ENCODE measurements at regions not wholly inside any gene's neighbourhood (a gene's known extent, or its start where the extent isn't known, plus 50 kb on each side); places are given as distances from the start of the nearest gene placed in this dataset.

DNA sequence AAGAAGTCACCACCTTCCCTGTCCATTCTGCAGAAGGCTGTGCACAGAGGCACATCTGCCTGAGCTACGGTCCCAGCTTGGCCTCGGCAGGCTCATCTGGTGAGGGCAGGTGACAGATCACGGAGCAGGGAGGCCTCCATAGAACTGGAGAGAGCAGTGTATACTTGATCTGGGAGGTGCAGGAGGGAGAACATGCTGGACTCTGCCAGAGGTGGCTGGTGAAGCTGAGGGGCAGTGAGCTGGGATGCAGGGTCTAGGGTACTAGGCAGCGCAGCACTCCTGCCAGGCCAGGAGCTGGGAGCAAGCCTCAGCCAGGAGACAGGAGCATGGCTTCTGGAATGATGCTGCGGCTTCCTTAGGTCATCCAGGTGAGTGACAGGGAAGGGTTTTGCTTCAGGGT lies 553.0 kb downstream of the TCERG1L start:
- peak in 1 of 3 donors; percentile 12 for DNase-seq

DNA sequence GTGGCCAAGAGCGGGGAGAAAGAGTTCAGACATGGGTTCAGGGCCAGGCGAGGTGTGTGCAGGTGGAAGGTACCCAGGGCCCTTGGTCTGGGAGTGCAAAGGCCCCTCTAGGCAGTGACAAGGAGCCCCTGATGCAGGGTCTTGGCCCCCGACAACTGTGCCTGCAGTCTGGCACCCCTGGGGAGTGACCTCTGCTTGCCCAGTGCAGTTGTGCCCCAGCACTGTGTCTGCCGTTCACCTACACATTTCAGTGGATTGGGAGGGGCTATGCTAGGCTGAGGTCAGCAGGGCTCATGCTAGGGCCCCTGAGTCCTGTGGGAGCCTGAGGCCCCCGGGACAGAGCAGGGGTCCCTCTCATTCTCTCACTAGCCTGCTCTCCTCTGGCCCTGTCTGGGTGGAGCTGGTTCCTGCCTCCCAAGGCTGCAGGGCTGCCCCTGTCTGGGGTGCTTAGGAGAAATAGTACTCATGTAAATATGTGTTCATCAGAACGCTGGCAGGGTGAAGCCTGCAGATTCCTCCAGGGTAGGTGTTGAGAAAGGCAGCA lies 550.4 kb downstream of the TCERG1L start:
- H3K9me3 ChIP-seq, result peaks cover 9% of the 10 kb centered on the region
- intact Hi-C loops (cut with DNase I, micrococcal nuclease), result no loop called here
- ATAC-seq (no peak), DNase-seq (peak in 1 of 3 donors; percentile 4)
- no peaks in the 10 kb centered on the region for H3K4me1 ChIP-seq (ENCODE audit: low read depth)
- TF ChIP-seq, protein P1, sequence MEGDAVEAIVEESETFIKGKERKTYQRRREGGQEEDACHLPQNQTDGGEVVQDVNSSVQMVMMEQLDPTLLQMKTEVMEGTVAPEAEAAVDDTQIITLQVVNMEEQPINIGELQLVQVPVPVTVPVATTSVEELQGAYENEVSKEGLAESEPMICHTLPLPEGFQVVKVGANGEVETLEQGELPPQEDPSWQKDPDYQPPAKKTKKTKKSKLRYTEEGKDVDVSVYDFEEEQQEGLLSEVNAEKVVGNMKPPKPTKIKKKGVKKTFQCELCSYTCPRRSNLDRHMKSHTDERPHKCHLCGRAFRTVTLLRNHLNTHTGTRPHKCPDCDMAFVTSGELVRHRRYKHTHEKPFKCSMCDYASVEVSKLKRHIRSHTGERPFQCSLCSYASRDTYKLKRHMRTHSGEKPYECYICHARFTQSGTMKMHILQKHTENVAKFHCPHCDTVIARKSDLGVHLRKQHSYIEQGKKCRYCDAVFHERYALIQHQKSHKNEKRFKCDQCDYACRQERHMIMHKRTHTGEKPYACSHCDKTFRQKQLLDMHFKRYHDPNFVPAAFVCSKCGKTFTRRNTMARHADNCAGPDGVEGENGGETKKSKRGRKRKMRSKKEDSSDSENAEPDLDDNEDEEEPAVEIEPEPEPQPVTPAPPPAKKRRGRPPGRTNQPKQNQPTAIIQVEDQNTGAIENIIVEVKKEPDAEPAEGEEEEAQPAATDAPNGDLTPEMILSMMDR (IDR thresholded peaks at IDR 0.05), result no peak
- H3K36me3 ChIP-seq (ENCODE audit: low read depth), result no peaks in the 10 kb centered on the region
- no peak overlapping the region for H3K4me3 ChIP-seq

More for the DNA sequence above, 553.0 kb downstream of the TCERG1L start:
- Histone ChIP-seq H3K36me3 (ENCODE audit: low read depth) (no peaks in the 10 kb centered on the region), H3K4me3 (no peak overlapping the region), H3K9me3 (peaks cover 11% of the 10 kb centered on the region), H3K4me1 (ENCODE audit: low read depth) (no peaks in the 10 kb centered on the region)
- ATAC-seq, result no peak
- intact Hi-C loops (cut with DNase I, micrococcal nuclease), result no loop called here
- TF ChIP-seq, protein P1 (IDR thresholded peaks at IDR 0.05), result no peak

DNA sequence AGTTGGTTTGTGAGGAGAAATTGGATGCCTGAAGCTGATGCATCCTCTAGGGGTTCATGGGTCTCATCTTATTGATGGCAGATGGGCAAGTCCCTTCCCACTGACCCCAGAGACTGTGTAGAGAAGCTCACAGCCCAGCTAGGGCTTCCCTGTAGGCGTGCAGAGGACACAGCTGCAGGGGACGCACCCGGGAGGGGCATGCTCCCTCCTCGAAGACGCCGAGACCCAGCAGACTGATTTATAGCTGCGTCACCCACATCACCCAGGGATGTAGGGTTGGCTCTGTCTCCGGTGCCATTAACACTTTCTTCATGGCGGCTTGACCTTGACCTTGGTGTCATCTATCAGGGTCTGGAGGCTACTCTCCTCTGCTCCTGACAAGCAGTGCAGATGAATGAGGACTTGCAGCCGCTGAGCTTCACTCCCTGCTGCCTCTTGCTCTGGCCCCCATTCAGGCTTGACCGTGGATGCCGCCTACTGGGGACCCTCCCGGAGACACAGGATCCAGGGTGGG lies 549.7 kb downstream of the TCERG1L start:
- no peak overlapping the region for H3K4me3 ChIP-seq
- ATAC-seq, result no peak

DNA sequence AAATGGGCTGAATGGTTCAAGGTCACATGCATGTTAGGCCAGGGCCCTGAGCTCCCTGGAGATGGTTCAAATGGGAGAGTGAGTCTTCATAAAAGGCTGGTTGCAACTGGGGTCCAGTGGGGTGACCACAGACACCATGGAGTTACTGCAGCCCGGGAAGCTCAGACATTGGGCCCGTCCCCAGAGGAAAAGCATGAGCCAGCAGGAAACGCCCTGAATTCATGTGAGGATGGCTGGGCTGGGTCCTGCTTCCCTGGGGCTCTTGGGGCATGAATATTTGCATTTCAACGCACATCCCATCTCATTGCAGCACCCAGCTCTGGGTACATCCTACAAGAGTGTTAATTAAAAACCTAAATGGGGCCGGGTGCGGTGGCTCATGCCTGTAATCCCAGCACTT lies 549.0 kb downstream of the TCERG1L start:
- Histone ChIP-seq H3K9me3 (peaks cover 15% of the 10 kb centered on the region), H3K4me3 (no peak overlapping the region), H3K36me3 (ENCODE audit: low read depth) (no peaks in the 10 kb centered on the region), H3K4me1 (ENCODE audit: low read depth) (no peaks in the 10 kb centered on the region)
- ATAC-seq (no peak), DNase-seq (peak in 1 of 3 donors; percentile 1)
- intact Hi-C loops (cut with DNase I, micrococcal nuclease), result no loop called here
- TF ChIP-seq, protein P1 (IDR thresholded peaks at IDR 0.05), result no peak

More for the DNA sequence above, 549.7 kb downstream of the TCERG1L start:
- intact Hi-C loops (cut with DNase I, micrococcal nuclease), result no loop called here
- Histone ChIP-seq H3K36me3 (ENCODE audit: low read depth) (no peaks in the 10 kb centered on the region), H3K9me3 (peaks cover 14% of the 10 kb centered on the region), H3K4me1 (ENCODE audit: low read depth) (no peaks in the 10 kb centered on the region)
- DNase-seq, result peak in 1 of 3 donors; percentile 4
- TF ChIP-seq, protein P1 (IDR thresholded peaks at IDR 0.05), result no peak

DNA sequence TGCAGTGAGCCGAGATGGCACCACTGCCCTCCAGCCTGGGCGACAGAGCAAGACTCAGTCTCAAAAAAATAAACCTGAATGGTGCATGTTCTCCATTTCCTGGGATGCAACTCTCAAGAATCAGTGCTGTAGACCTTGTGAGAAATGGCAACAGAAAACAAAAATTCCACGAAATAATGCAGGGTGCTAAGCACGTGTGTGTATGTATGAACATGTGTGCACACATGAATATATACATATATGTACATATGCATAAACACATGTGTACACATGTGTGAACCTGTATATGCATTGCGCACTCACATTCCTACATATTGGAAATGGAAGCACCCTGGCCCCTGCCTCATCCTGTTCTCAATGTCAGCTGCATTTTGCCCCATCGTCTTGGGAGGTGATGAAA lies 548.5 kb downstream of the TCERG1L start:
- H3K36me3 ChIP-seq (ENCODE audit: low read depth), result no peaks in the 10 kb centered on the region
- H3K4me3 ChIP-seq, result no peak overlapping the region
- TF ChIP-seq, protein P1 (IDR thresholded peaks at IDR 0.05), result no peak
- intact Hi-C loops (cut with DNase I, micrococcal nuclease), result no loop called here
- no peak for ATAC-seq
- H3K4me1 ChIP-seq (ENCODE audit: low read depth), result no peaks in the 10 kb centered on the region
- peaks cover 20% of the 10 kb centered on the region for H3K9me3 ChIP-seq
- DNase-seq, result no peak
